ENCODE measurements at regions not wholly inside any gene's neighbourhood (a gene's known extent, or its start where the extent isn't known, plus 50 kb on each side); places are given as distances from the start of the nearest gene placed in this dataset.

- TF ChIP-seq POLR2A (IDR thresholded peaks at IDR 0.05), result no peak
- no peak for TF ChIP-seq POLR2AphosphoS5 (IDR thresholded peaks at IDR 0.05)
Observed at GRCh38 chr2:173659509-173659908, 304.8 kb downstream of the CDCA7 start.
